Endothelial cell of umbilical vein (primary cell): ENCODE measurements at regions not wholly inside any gene's neighbourhood (a gene's known extent, or its start where the extent isn't known, plus 50 kb on each side); places are given as distances from the start of the nearest gene placed in this dataset.

Experiments
- BruUV-seq: library from RNA; stranded (reverse); fragments of 400-500 nt; replicated peaks from 2 replicates; lab custom pipeline; 2021; lab: Mats Ljungman, UMichigan
- CTCF ChIA-PET: fragments of 300-600, 350-600 bp; sonication (Branson Sonifier 250); formaldehyde crosslinking; loops from one replicate; lab custom pipeline; 2021; ENCODE audit warnings: antibody characterized with exemption, inconsistent platforms; lab: Charles Lee
- POLR2A ChIA-PET: fragments of 300-600, 350-600 bp; sonication (Branson Sonifier 250); formaldehyde crosslinking; loops from one replicate; lab custom pipeline; 2021; ENCODE audit warnings: antibody characterized with exemption, inconsistent platforms; lab: Charles Lee
- DNase-seq: peaks from one replicate; pipeline ENCODE4 v3.0.0-alpha.2; 2011; ENCODE audit warnings: low read depth, low spot score
- FAIRE-seq: peaks from 2 replicates; lab custom pipeline; 2011; peaks lifted over from hg19 to GRCh38; lab: Jason Lieb, UNC
- H2AFZ ChIP-seq: 2 replicates; pipeline ENCODE4 v1.6.0; 2012; ENCODE audit warnings: low read depth, low read length, control low read depth, inconsistent platforms
- H3K27ac ChIP-seq: 2 replicates; pipeline ENCODE4 v1.5.1; 2011; ENCODE audit warnings: low read depth, mild to moderate bottlenecking, control low read depth, low read length, moderate library complexity; ENCODE audit not compliant: insufficient read depth
- H3K27me3 ChIP-seq, 2 experiments: 2 replicates each; pipeline versions ENCODE4 v1.6.0 to v1.6.1; 2011; ENCODE audit warnings: low read length in 2 of 2, mixed read lengths in 1 of 2; ENCODE audit not compliant: control insufficient read depth in 2 of 2, insufficient read depth in 2 of 2
- H3K36me3 ChIP-seq, 2 experiments: 2 replicates in 1 of 2; 3 replicates in 1 of 2; pipeline ENCODE4 v1.5.1; 2011; ENCODE audit warnings: low read length in 2 of 2, mild to moderate bottlenecking in 1 of 2, moderate library complexity in 1 of 2; ENCODE audit not compliant: control insufficient read depth in 2 of 2, insufficient read depth in 2 of 2; ENCODE audit errors: extremely low read depth in 1 of 2
- H3K4me1 ChIP-seq: 3 replicates; pipeline ENCODE4 v1.5.1; 2011; ENCODE audit warnings: mild to moderate bottlenecking, low read length; ENCODE audit not compliant: control insufficient read depth, insufficient read depth; ENCODE audit errors: extremely low read depth
- H3K4me2 ChIP-seq: 2 replicates; pipeline ENCODE4 v1.6.1; 2011; ENCODE audit warnings: low read length, control low read depth, mixed read lengths; ENCODE audit not compliant: insufficient read depth
- H3K4me3 ChIP-seq, 3 experiments: fragments of 200-600 bp in 1 of 3; sonication (generic), shearing (Covaris generic) in 1 of 3; replicated peaks in 1 of 3; 2 replicates each; pipeline ENCODE4 v1.5.1; 2011 to 2016; ENCODE audit warnings: control low read depth in 3 of 3, low read length in 3 of 3, mild to moderate bottlenecking in 2 of 3, inconsistent platforms in 1 of 3, low read depth in 1 of 3, moderate library complexity in 1 of 3; ENCODE audit not compliant: insufficient read depth in 1 of 3
- H3K79me2 ChIP-seq: 2 replicates; pipeline ENCODE4 v1.6.0; 2012; ENCODE audit warnings: low read length, inconsistent platforms; ENCODE audit not compliant: control insufficient read depth, insufficient read depth
- H3K9ac ChIP-seq: replicated peaks from 2 replicates; pipeline ENCODE3; 2011; ENCODE audit warnings: low read length, control low read depth; ENCODE audit not compliant: insufficient read depth; ENCODE audit errors: extremely low read depth
- H3K9me1 ChIP-seq: replicated peaks from 3 replicates; pipeline ENCODE4 v1.6.0; 2011; ENCODE audit warnings: mild to moderate bottlenecking, low read length; ENCODE audit not compliant: control insufficient read depth, insufficient read depth; ENCODE audit errors: extremely low read depth
- H3K9me3 ChIP-seq: replicated peaks from 2 replicates; pipeline ENCODE4 v1.5.1; 2012; ENCODE audit warnings: low read length, inconsistent platforms; ENCODE audit not compliant: control insufficient read depth, insufficient read depth
- H4K20me1 ChIP-seq: replicated peaks from 2 replicates; pipeline ENCODE3; 2011; ENCODE audit warnings: mild to moderate bottlenecking, low read length; ENCODE audit not compliant: control insufficient read depth, insufficient read depth; ENCODE audit errors: extremely low read depth
- CTCF ChIP-seq, 2 donors: IDR thresholded peaks; 1 replicate in 1 of 2; 2 replicates in 1 of 2; pipeline ENCODE4 v1.5.1; 2011; ENCODE audit warnings: low read length in 2 of 2, mild to moderate bottlenecking in 2 of 2, moderate library complexity in 2 of 2, control low read depth in 1 of 2, inconsistent platforms in 1 of 2, low read depth in 1 of 2; ENCODE audit not compliant: insufficient read depth in 1 of 2; ENCODE audit errors: extremely low read depth in 1 of 2
- EZH2 ChIP-seq: IDR thresholded peaks from 2 replicates; pipeline ENCODE4 v1.6.1; 2012; ENCODE audit warnings: borderline replicate concordance, low read depth, mild to moderate bottlenecking, moderate library complexity, low read length, inconsistent platforms; ENCODE audit not compliant: severe bottlenecking
- FOS ChIP-seq: IDR thresholded peaks from 2 replicates; pipeline ENCODE4 v1.6.1; 2011; ENCODE audit warnings: mild to moderate bottlenecking, low read length, moderate library complexity, borderline replicate concordance; ENCODE audit not compliant: insufficient read depth
- GATA2 ChIP-seq: IDR thresholded peaks from 2 replicates; pipeline ENCODE4 v1.7.0; 2011; ENCODE audit warnings: low read depth, mild to moderate bottlenecking, moderate library complexity, mixed read lengths, low read length; ENCODE audit not compliant: insufficient read length, insufficient read depth
- JUN ChIP-seq: IDR thresholded peaks from 2 replicates; pipeline ENCODE4 v1.6.1; 2011; ENCODE audit warnings: borderline replicate concordance, low read depth; ENCODE audit not compliant: insufficient read length, insufficient read depth
- MAX ChIP-seq: IDR thresholded peaks from 2 replicates; pipeline ENCODE4 v1.6.1; 2011; ENCODE audit not compliant: insufficient read depth, insufficient read length
- MYC ChIP-seq: IDR thresholded peaks from one replicate; pipeline ENCODE4 v1.6.1; 2011; ENCODE audit warnings: mild to moderate bottlenecking, low read depth, low read length
- POLR2A ChIP-seq: IDR thresholded peaks from 2 replicates; pipeline ENCODE4 v1.6.1; 2012; ENCODE audit warnings: low read depth, mild to moderate bottlenecking, control low read depth, low read length
- POLR2AphosphoS5 ChIP-seq: IDR thresholded peaks from 2 replicates; pipeline ENCODE4 v1.6.1; 2012; ENCODE audit warnings: low read depth, mild to moderate bottlenecking, control low read depth, low read length, moderate library complexity; ENCODE audit not compliant: insufficient read depth
- dilution Hi-C: fragments of 300-500 bp; cut with MboI; formaldehyde crosslinking; loops from one replicate; pipeline ENCODE4 v1.15.0; 2019; ENCODE audit warnings: low sequenced_read_pairs; ENCODE audit not compliant: extremely low pct_ligation_motif_present
- intact Hi-C: fragments of 100-400 bp; cut with micrococcal nuclease; formaldehyde crosslinking; loops from one replicate; pipeline ENCODE4 v1.10.0; 2022

GRCh38 chr14:31943861-31944255, 133.2 kb upstream of the ARHGAP5 start:
- CTCF ChIA-PET: interaction anchor here (0.8 kb wide), 2 partner anchors 17 to 24 kb away, joined by 3 read pairs; no protein-coding TSS in a partner anchor
- dilution Hi-C loops: no loop called here

More at GRCh38 chr14:31943861-31944255, 133.2 kb upstream of the ARHGAP5 start:
- POLR2A ChIA-PET: no interaction called here
- no peaks in the 10 kb centered on the region for H3K79me2 ChIP-seq
- peaks cover 11 to 12% of the 10 kb centered on the region in 2 experiments for H3K27me3 ChIP-seq
- no peak for DNase-seq
- no peak for TF ChIP-seq POLR2A
- no peak for TF ChIP-seq POLR2AphosphoS5
- no peak for TF ChIP-seq MYC
- no peak for TF ChIP-seq FOS
- TF ChIP-seq EZH2: no peak
- TF ChIP-seq CTCF (IDR thresholded peaks at IDR 0.05; ENCODE audit: extremely low read depth in 1 of 2, insufficient read depth in 1 of 2, low read depth in 1 of 2, low read length in 2 of 2): no peak
- no peak for TF ChIP-seq MAX
- TF ChIP-seq JUN: no peak
- no peak for TF ChIP-seq GATA2
- no peak overlapping the region for H3K4me2 ChIP-seq
- no peak overlapping the region for H3K4me3 ChIP-seq
- H3K27ac ChIP-seq: no peak overlapping the region
- intact Hi-C loops: no loop called here
- no peaks in the 10 kb centered on the region for H3K9me3 ChIP-seq
- H2AFZ ChIP-seq: no peak overlapping the region
- no peak for FAIRE-seq
- H4K20me1 ChIP-seq: no peaks in the 10 kb centered on the region
- no peaks in the 10 kb centered on the region for H3K9me1 ChIP-seq
- no peaks in the 10 kb centered on the region for H3K4me1 ChIP-seq
- BruUV-seq: no TSS peak
- H3K9ac ChIP-seq: no peak overlapping the region
- H3K36me3 ChIP-seq: no peaks in the 10 kb centered on the region
